ENCODE measurements at regions not wholly inside any gene's neighbourhood (a gene's known extent, or its start where the extent isn't known, plus 50 kb on each side); places are given as distances from the start of the nearest gene placed in this dataset.

- no peak for DNase-seq
- no peak overlapping the region for H3K4me3 ChIP-seq (ENCODE audit: low read depth, low read length)
- H3K9me3 ChIP-seq (ENCODE audit: severe bottlenecking): no peaks in the 10 kb centered on the region
- H3K27ac ChIP-seq: no peak overlapping the region
- H3K27me3 ChIP-seq (ENCODE audit: insufficient read depth, low read depth, severe bottlenecking): no peaks in the 10 kb centered on the region
- H3K36me3 ChIP-seq: no peaks in the 10 kb centered on the region
- TF ChIP-seq CTCF (IDR thresholded peaks at IDR 0.05; ENCODE audit: low read depth, low read length): no peak
Measured at GRCh38 chr15:35137190-35137574, 52.1 kb upstream of the NANOGP8 start.

DNA sequence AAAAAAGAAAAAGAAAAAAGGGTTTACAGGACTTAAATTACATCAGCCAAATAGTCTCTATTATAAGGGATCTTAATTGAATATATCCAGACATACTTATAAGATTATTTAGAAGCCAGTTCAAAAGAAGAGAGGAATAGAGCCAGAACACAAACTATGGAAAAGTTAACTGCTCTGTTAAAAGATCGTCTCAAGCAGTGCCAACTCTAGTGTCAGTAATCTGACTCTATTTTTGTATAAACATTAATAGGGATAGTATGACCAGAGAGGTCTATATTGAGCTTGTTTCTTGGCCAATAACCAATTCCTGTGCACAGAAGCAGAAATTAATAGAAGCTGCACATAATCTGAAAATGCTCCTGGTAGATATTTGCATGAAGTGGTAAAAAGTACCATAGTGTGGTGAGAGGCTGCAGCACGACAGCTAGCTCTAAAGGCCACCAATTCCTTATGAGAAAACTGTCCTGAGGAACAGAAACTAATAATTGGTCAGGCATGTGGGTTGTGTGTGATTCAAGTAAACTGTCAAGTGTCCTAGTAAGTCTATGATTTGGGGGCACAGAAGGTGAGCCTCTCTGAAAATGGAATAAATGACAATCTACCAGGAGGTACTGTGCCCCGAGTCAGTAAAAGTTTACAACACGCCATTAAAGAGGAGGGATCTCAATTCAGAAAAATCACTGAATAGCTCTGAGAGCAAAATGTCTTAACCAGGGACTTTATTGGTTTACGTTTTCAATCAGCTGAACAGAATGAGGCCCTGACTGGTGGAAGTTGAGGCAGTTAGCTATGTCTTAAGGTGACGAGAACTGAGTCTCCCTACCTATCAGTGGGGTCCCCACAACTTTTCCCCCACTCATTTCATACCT is 51.5 kb upstream of the NANOGP8 start:
- DNase-seq: no peak
- H3K36me3 ChIP-seq: no peaks in the 10 kb centered on the region
- no peak overlapping the region for H3K27ac ChIP-seq
- H3K4me3 ChIP-seq (ENCODE audit: low read depth, low read length): no peak overlapping the region
- H3K27me3 ChIP-seq (ENCODE audit: insufficient read depth, low read depth, severe bottlenecking): no peaks in the 10 kb centered on the region
- peaks cover 3% of the 10 kb centered on the region for H3K9me3 ChIP-seq (ENCODE audit: severe bottlenecking)
- no peak for TF ChIP-seq CTCF (IDR thresholded peaks at IDR 0.05; ENCODE audit: low read depth, low read length)

Data from WERI-Rb-1 (cell line).